ENCODE measurements at regions not wholly inside any gene's neighbourhood (a gene's known extent, or its start where the extent isn't known, plus 50 kb on each side); places are given as distances from the start of the nearest gene placed in this dataset.

DNA sequence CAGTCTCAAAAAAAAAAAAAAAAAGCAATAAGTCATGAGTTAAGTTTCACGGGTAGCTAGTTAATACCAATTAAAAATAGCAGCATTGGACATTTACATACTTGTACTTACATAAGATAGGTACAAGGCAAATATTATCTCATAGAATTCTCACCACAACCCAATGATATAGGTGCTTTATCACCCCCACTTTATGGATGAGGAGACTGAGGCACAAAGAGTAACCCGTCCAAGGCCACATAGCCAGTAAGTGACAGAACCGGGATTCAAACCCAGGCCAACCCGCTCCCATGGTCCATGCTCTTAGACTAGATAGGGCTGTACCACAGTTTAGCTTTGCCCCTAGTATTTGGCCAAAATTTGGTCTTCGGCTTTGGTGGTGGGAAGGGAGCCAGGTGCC, 132.5 kb upstream of the SLC45A1 start:
- TF ChIP-seq CTCF (IDR thresholded peaks at IDR 0.05) (no peak), POLR2AphosphoS5 (IDR thresholded peaks at IDR 0.05) (no peak)

All from sigmoid colon (tissue), 4 donors.